HL-60 (cell line): ENCODE measurements at regions not wholly inside any gene's neighbourhood (a gene's known extent, or its start where the extent isn't known, plus 50 kb on each side); places are given as distances from the start of the nearest gene placed in this dataset.

ENCODE experiments used
- DNase-seq, 2 experiments: peaks; one replicate each; pipeline ENCODE4 v3.0.0-alpha.2; 2010 to 2020; ENCODE audit warnings: low read depth in 1 of 2, low spot score in 1 of 2
- H3K27ac ChIP-seq: fragments of 250-450 bp; sonication (Bioruptor Pico); replicated peaks from 2 replicates; pipeline ENCODE4 v1.5.1; 2020; ENCODE audit warnings: mild to moderate bottlenecking, moderate library complexity
- H3K27me3 ChIP-seq: fragments of 250-450 bp; sonication (Bioruptor Pico); 2 replicates; pipeline ENCODE4 v1.5.1; 2021; ENCODE audit warnings: mild to moderate bottlenecking, moderate library complexity; ENCODE audit not compliant: insufficient read depth, poor library complexity, severe bottlenecking
- H3K4me3 ChIP-seq: replicated peaks from 2 replicates; pipeline ENCODE4 v1.5.1; 2011; ENCODE audit warnings: mild to moderate bottlenecking, control low read depth, low read length; ENCODE audit not compliant: insufficient read depth
- CTCF ChIP-seq: IDR thresholded peaks from one replicate; pipeline ENCODE4 v1.5.1; 2011; ENCODE audit warnings: low read length, control low read depth, inconsistent platforms; ENCODE audit not compliant: insufficient read depth
- GABPA ChIP-seq: IDR thresholded peaks from 2 replicates; pipeline ENCODE4 v1.6.1; 2012; ENCODE audit warnings: low read depth
- POLR2AphosphoS5 ChIP-seq: IDR thresholded peaks from 2 replicates; pipeline ENCODE4 v1.6.1; 2012; ENCODE audit warnings: low read depth
- SPI1 ChIP-seq: IDR thresholded peaks from 2 replicates; pipeline ENCODE4 v1.6.1; 2012; ENCODE audit warnings: low read depth, mild to moderate bottlenecking, borderline replicate concordance
- TF ChIP-seq, protein P1 (sequence below): IDR thresholded peaks from 2 replicates; pipeline ENCODE4 v1.6.1; 2012; ENCODE audit warnings: low read depth; ENCODE audit not compliant: insufficient replicate concordance

DNA sequence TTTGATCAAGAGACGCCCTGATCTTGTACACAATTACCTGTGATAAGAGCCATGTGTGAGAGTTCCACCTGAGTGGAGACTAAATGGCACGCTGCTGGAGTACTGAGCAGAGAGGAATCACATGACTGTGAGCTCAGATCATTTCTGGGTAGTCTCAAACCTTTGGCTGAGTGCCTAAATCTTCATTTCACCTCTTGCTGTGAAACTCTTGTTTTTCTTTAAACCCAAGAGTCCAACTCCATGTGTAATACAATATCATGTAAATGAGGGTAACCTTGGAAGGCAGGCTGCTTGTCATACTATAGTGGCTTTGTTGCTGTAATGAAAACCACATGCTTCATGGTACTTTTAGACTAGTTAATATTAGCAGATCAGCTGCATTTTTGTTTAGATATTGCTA, 156.9 kb downstream of the CAND1 start:
- no peak for DNase-seq
- no peaks in the 10 kb centered on the region for H3K27me3 ChIP-seq
- TF ChIP-seq CTCF: no peak
- H3K27ac ChIP-seq: no peak overlapping the region
- H3K4me3 ChIP-seq: no peak overlapping the region

GRCh38 chr12:67427336-67427735, 158.2 kb downstream of the CAND1 start:
- Histone ChIP-seq H3K27me3 (peaks cover 2% of the 10 kb centered on the region), H3K4me3 (no peak overlapping the region), H3K27ac (no peak overlapping the region)
- no peak for DNase-seq
- TF ChIP-seq CTCF: no peak

DNA sequence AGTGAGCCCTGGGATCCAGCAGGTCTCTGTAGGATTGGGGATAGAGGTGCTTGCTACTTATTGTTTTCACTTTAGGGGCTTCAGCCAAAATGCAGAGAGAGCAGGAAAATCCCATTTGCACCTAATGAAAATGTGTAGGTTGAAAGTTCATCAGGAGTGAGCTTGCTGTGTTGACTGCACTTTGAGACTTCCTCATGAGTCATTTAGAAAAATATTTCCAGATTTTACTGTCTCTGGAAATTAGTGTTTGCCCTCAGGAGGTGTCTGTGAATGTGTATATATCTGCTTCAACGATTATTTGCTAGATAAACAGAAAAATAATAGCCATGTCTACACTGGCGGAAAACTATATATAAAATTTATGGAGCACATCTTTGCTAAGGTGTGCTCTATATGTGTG, 159.3 kb downstream of the CAND1 start:
- no peak for DNase-seq
- H3K4me3 ChIP-seq: no peak overlapping the region
- H3K27ac ChIP-seq: no peak overlapping the region
- peaks cover 2% of the 10 kb centered on the region for H3K27me3 ChIP-seq
- no peak for TF ChIP-seq GABPA
- TF ChIP-seq, protein P1, sequence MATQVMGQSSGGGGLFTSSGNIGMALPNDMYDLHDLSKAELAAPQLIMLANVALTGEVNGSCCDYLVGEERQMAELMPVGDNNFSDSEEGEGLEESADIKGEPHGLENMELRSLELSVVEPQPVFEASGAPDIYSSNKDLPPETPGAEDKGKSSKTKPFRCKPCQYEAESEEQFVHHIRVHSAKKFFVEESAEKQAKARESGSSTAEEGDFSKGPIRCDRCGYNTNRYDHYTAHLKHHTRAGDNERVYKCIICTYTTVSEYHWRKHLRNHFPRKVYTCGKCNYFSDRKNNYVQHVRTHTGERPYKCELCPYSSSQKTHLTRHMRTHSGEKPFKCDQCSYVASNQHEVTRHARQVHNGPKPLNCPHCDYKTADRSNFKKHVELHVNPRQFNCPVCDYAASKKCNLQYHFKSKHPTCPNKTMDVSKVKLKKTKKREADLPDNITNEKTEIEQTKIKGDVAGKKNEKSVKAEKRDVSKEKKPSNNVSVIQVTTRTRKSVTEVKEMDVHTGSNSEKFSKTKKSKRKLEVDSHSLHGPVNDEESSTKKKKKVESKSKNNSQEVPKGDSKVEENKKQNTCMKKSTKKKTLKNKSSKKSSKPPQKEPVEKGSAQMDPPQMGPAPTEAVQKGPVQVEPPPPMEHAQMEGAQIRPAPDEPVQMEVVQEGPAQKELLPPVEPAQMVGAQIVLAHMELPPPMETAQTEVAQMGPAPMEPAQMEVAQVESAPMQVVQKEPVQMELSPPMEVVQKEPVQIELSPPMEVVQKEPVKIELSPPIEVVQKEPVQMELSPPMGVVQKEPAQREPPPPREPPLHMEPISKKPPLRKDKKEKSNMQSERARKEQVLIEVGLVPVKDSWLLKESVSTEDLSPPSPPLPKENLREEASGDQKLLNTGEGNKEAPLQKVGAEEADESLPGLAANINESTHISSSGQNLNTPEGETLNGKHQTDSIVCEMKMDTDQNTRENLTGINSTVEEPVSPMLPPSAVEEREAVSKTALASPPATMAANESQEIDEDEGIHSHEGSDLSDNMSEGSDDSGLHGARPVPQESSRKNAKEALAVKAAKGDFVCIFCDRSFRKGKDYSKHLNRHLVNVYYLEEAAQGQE: no peak
- no peak for TF ChIP-seq CTCF
- TF ChIP-seq POLR2AphosphoS5: no peak
- no peak for TF ChIP-seq SPI1

DNA sequence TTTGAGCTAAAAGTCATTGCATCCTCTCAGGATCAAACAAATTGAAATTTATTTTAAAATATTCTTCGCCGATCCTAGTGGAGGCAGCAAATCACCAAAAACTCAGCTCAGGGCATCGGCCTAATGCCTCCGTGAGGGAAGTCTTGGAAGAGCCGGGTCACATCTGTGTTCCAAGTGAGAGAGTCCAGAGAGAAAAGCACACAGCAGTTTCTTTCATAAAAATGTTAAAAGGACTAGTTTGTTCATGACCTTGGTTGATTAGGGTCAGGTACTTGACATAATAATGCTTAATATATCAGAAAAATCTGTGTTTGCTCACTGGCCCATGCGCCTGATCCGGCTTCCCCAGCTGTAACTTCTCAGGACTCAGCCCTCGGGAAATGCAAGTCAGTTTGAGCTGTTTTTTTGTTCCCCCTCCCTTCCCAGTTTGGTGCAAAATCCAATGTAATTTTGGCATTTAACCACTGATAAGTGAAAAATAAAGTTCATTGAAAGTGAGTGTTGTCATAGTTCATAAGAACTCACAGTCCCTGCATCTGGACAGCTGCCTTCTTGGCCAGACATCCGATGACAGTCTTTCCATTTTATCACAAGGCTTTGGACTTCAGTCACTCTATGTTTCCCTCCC, 161.7 kb downstream of the CAND1 start:
- DNase-seq: no peak
- no peak for TF ChIP-seq POLR2AphosphoS5
- TF ChIP-seq SPI1: no peak
- TF ChIP-seq CTCF: no peak
- TF ChIP-seq GABPA: no peak
- TF ChIP-seq, protein P1: no peak
- Histone ChIP-seq H3K4me3 (no peak overlapping the region), H3K27me3 (peaks cover 2% of the 10 kb centered on the region), H3K27ac (no peak overlapping the region)
